Activated CD4-positive, alpha-beta T cell treated with anti-CD3 and anti-CD28 coated beads, Interleukin-2, amount 50 U/mL, for 48 hours (primary cell): ENCODE measurements at regions not wholly inside any gene's neighbourhood (a gene's known extent, or its start where the extent isn't known, plus 50 kb on each side); places are given as distances from the start of the nearest gene placed in this dataset.

Experiments used
- DNase-seq, 2 experiments: peaks; one replicate each; pipeline ENCODE4 v3.0.0-alpha.2; 2020

- DNase-seq = no peak
Measured at GRCh38 chr1:115412286-115412685, 74.2 kb upstream of the NGF start.

- DNase-seq = no peak
Measured at GRCh38 chr1:115411371-115412063, 73.5 kb upstream of the NGF start.

- DNase-seq = no peak
Measured at GRCh38 chr1:115409094-115410015, 71.3 kb upstream of the NGF start.

GRCh38 chr1:115408533-115408932 is 70.5 kb upstream of the NGF start:
- no peak for DNase-seq

- DNase-seq = no peak
Measured at GRCh38 chr1:115404911-115405310, 66.9 kb upstream of the NGF start.

GRCh38 chr1:115402753-115403184 is 64.7 kb upstream of the NGF start:
- DNase-seq = no peak

- no peak for DNase-seq
Measured at GRCh38 chr1:115401676-115402075, 63.6 kb upstream of the NGF start.

- no peak for DNase-seq
Measured at GRCh38 chr1:115400891-115401290, 62.8 kb upstream of the NGF start.

- no peak for DNase-seq
Measured at GRCh38 chr1:115400426-115400825, 62.4 kb upstream of the NGF start.

GRCh38 chr1:115398745-115399144 is 60.7 kb upstream of the NGF start:
- no peak for DNase-seq
